WTC11 (cell line): ENCODE measurements at regions not wholly inside any gene's neighbourhood (a gene's known extent, or its start where the extent isn't known, plus 50 kb on each side); places are given as distances from the start of the nearest gene placed in this dataset.

Experiments
- ATAC-seq: fragments of 200-7000 bp; cut with Tn5 transposase; 2 replicates; pipeline ENCODE4 v1.10.0; 2021; ENCODE audit warnings: mild to moderate bottlenecking, moderate library complexity
- CTCF ChIA-PET: fragments of 300-600 bp; sonication (Branson Sonifier 250); formaldehyde crosslinking; loops from one replicate; lab custom pipeline; 2021; ENCODE audit warnings: antibody characterized with exemption; lab: Charles Lee
- POLR2A ChIA-PET: fragments of 350-600 bp; sonication (Branson Sonifier 250); formaldehyde crosslinking; loops from one replicate; lab custom pipeline; 2021; ENCODE audit warnings: antibody characterized with exemption; lab: Charles Lee
- DNase-seq: peaks from one replicate; pipeline ENCODE4 v3.0.0; 2021; ENCODE audit warnings: low spot score
- H3K27ac Mint-ChIP-seq: 2 replicates; pipeline ENCODE4 v1.8.0; 2021; ENCODE audit warnings: mixed read lengths
- H3K27me3 Mint-ChIP-seq: 2 replicates; pipeline ENCODE4 v1.8.0; 2021; ENCODE audit warnings: low read depth, mild to moderate bottlenecking, moderate library complexity, mixed read lengths
- H3K36me3 Mint-ChIP-seq: 2 replicates; pipeline ENCODE4 v1.8.0; 2021; ENCODE audit warnings: mixed read lengths
- H3K4me1 Mint-ChIP-seq: 2 replicates; pipeline ENCODE4 v1.8.0; 2022; ENCODE audit warnings: mixed read lengths
- H3K4me3 Mint-ChIP-seq: 2 replicates; pipeline ENCODE4 v1.8.0; 2021; ENCODE audit warnings: mild to moderate bottlenecking, moderate library complexity, mixed read lengths
- H3K9me3 Mint-ChIP-seq: 2 replicates; pipeline ENCODE4 v1.8.0; 2021; ENCODE audit warnings: mixed read lengths
- E2F1 ChIP-seq: sonication (generic); formaldehyde crosslinking; IDR thresholded peaks from 2 replicates; pipeline ENCODE4 v1.8.0; 2022; ENCODE audit warnings: mild to moderate bottlenecking, missing genetic modification reagents
- E2F5 ChIP-seq: sonication (generic); formaldehyde crosslinking; IDR thresholded peaks from 2 replicates; pipeline ENCODE4 v1.8.1; 2022; ENCODE audit warnings: mild to moderate bottlenecking, moderate library complexity, missing genetic modification reagents
- FOXJ3 ChIP-seq: sonication (generic); formaldehyde crosslinking; IDR thresholded peaks from 2 replicates; pipeline ENCODE4 v1.9.0; 2021; ENCODE audit warnings: missing genetic modification reagents, mild to moderate bottlenecking, borderline replicate concordance
- GRHL2 ChIP-seq: fragments of 250-450 bp; sonication (Bioruptor Pico); IDR thresholded peaks from 2 replicates; pipeline ENCODE4 v1.8.0; 2022; ENCODE audit warnings: mild to moderate bottlenecking, moderate library complexity; ENCODE audit not compliant: insufficient replicate concordance, severe bottlenecking
- HMGA2 ChIP-seq: fragments of 250-450 bp; sonication (Bioruptor Pico); IDR thresholded peaks from 2 replicates; pipeline ENCODE4 v1.4.0; 2021; ENCODE audit warnings: mild to moderate bottlenecking, moderate library complexity
- NFATC4 ChIP-seq: fragments of 250-450 bp; sonication (Bioruptor Pico); IDR thresholded peaks from 2 replicates; pipeline ENCODE4 v1.9.0; 2021; ENCODE audit warnings: mild to moderate bottlenecking
- NR1H2 ChIP-seq: sonication (generic); formaldehyde crosslinking; IDR thresholded peaks from 2 replicates; pipeline ENCODE4 v1.9.0; 2021; ENCODE audit warnings: mild to moderate bottlenecking, moderate library complexity, missing genetic modification reagents
- NR3C1 ChIP-seq: sonication (generic); formaldehyde crosslinking; conservative IDR thresholded peaks from 2 replicates; pipeline ENCODE4 v1.8.1; 2023; ENCODE audit warnings: low read depth, mild to moderate bottlenecking, missing genetic modification reagents
- OVOL2 ChIP-seq: fragments of 250-450 bp; sonication (Bioruptor Pico); IDR thresholded peaks from 2 replicates; pipeline ENCODE4 v1.9.0; 2021; ENCODE audit warnings: mild to moderate bottlenecking, borderline replicate concordance
- PREB ChIP-seq: sonication (generic); formaldehyde crosslinking; IDR thresholded peaks from 2 replicates; pipeline ENCODE4 v1.8.1; 2022; ENCODE audit warnings: mild to moderate bottlenecking, missing genetic modification reagents, moderate library complexity, borderline replicate concordance
- RELA ChIP-seq: sonication (generic); formaldehyde crosslinking; IDR thresholded peaks from 2 replicates; pipeline ENCODE4 v1.8.1; 2022; ENCODE audit warnings: missing genetic modification reagents, mild to moderate bottlenecking, borderline replicate concordance
- SP1 ChIP-seq: sonication (generic); formaldehyde crosslinking; conservative IDR thresholded peaks from 2 replicates; pipeline ENCODE4 v1.8.1; 2022; ENCODE audit warnings: missing genetic modification reagents
- TCF7 ChIP-seq: sonication (generic); formaldehyde crosslinking; IDR thresholded peaks from 2 replicates; pipeline ENCODE4 v1.8.0; 2022; ENCODE audit warnings: mild to moderate bottlenecking, low read depth, missing genetic modification reagents, moderate library complexity
- USF2 ChIP-seq: sonication (generic); formaldehyde crosslinking; IDR thresholded peaks from 2 replicates; pipeline ENCODE4 v1.8.1; 2023; ENCODE audit warnings: mild to moderate bottlenecking, missing genetic modification reagents, moderate library complexity
- ZBTB21 ChIP-seq: sonication (generic); formaldehyde crosslinking; IDR thresholded peaks from 2 replicates; pipeline ENCODE4 v1.8.1; 2023; ENCODE audit warnings: mild to moderate bottlenecking, missing genetic modification reagents, borderline replicate concordance
- ZNF425 ChIP-seq: fragments of 250-450 bp; sonication (Bioruptor Pico); conservative IDR thresholded peaks from 2 replicates; pipeline ENCODE4 v1.9.0; 2021; ENCODE audit warnings: mild to moderate bottlenecking
- ZNF512 ChIP-seq: sonication (generic); formaldehyde crosslinking; IDR thresholded peaks from 2 replicates; pipeline ENCODE4 v1.8.1; 2022; ENCODE audit warnings: missing genetic modification reagents, borderline replicate concordance
- TF ChIP-seq, protein P1 (sequence below): sonication (generic); formaldehyde crosslinking; IDR thresholded peaks from 2 replicates; pipeline ENCODE4 v1.8.1; 2023; ENCODE audit warnings: mild to moderate bottlenecking, missing genetic modification reagents, moderate library complexity
- TF ChIP-seq, protein P2 (sequence below): sonication (generic); formaldehyde crosslinking; IDR thresholded peaks from 2 replicates; pipeline ENCODE4 v1.8.0; 2023; ENCODE audit warnings: missing genetic modification reagents, mild to moderate bottlenecking, borderline replicate concordance

DNA sequence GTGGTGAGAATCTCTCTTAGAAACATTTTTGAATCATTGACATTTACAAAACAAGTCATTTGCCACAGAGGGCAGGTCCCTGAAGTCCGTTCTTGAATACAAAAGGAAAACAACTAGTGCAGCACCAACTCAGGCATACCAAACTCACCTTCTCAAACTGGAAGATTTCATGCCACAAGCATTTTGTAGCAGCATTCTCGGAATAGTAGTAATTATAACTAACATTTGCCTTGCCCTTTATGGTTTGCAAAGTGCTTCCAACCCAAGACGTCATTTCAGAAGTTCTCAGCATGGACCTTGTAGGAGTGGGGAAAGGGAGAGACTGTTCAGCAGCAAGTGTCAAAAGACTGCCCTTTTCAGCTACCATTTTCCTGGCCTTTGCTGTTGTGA, 344.6 kb downstream of the RFC3 start (continued):
- TF ChIP-seq USF2 (no peak), NFATC4 (CRISPR knock-in tag) (no peak), ZNF512 (CRISPR knock-in tag) (no peak), GRHL2 (CRISPR knock-in tag) (no peak), TCF7 (CRISPR knock-in tag) (no peak), SP1 (no peak), ZBTB21 (CRISPR knock-in tag) (no peak), E2F1 (CRISPR knock-in tag) (no peak), ZNF425 (CRISPR knock-in tag) (no peak)
- TF ChIP-seq, protein P1, sequence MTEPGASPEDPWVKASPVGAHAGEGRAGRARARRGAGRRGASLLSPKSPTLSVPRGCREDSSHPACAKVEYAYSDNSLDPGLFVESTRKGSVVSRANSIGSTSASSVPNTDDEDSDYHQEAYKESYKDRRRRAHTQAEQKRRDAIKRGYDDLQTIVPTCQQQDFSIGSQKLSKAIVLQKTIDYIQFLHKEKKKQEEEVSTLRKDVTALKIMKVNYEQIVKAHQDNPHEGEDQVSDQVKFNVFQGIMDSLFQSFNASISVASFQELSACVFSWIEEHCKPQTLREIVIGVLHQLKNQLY, result no peak
- TF ChIP-seq, all 79 proteins: peak for 0

GRCh38 chr13:34164582-34164981, 346.6 kb downstream of the RFC3 start:
- ChIA-PET CTCF (no interaction called here), POLR2A (no interaction called here)
- Mint-ChIP-seq H3K9me3 (peaks cover 7% of the 10 kb centered on the region; the same call in 1 of the 2 replicates), H3K27me3 (no peaks in the 10 kb centered on the region; the same call in 1 of the 2 replicates), H3K4me3 (no peak overlapping the region), H3K36me3 (no peaks in the 10 kb centered on the region), H3K27ac (no peak overlapping the region), H3K4me1 (peaks cover 13% of the 10 kb centered on the region)
- DNase-seq (no peak), ATAC-seq (no peak; the same call in 1 of the 2 replicates)
- TF ChIP-seq PREB (no peak), E2F5 (CRISPR knock-in tag) (no peak), NR3C1 (CRISPR knock-in tag) (no peak), HMGA2 (CRISPR knock-in tag) (no peak), E2F1 (CRISPR knock-in tag) (no peak), NR1H2 (CRISPR knock-in tag) (no peak), FOXJ3 (CRISPR knock-in tag) (no peak), USF2 (no peak), RELA (CRISPR knock-in tag) (no peak), OVOL2 (CRISPR knock-in tag) (no peak)
- TF ChIP-seq, protein P2, sequence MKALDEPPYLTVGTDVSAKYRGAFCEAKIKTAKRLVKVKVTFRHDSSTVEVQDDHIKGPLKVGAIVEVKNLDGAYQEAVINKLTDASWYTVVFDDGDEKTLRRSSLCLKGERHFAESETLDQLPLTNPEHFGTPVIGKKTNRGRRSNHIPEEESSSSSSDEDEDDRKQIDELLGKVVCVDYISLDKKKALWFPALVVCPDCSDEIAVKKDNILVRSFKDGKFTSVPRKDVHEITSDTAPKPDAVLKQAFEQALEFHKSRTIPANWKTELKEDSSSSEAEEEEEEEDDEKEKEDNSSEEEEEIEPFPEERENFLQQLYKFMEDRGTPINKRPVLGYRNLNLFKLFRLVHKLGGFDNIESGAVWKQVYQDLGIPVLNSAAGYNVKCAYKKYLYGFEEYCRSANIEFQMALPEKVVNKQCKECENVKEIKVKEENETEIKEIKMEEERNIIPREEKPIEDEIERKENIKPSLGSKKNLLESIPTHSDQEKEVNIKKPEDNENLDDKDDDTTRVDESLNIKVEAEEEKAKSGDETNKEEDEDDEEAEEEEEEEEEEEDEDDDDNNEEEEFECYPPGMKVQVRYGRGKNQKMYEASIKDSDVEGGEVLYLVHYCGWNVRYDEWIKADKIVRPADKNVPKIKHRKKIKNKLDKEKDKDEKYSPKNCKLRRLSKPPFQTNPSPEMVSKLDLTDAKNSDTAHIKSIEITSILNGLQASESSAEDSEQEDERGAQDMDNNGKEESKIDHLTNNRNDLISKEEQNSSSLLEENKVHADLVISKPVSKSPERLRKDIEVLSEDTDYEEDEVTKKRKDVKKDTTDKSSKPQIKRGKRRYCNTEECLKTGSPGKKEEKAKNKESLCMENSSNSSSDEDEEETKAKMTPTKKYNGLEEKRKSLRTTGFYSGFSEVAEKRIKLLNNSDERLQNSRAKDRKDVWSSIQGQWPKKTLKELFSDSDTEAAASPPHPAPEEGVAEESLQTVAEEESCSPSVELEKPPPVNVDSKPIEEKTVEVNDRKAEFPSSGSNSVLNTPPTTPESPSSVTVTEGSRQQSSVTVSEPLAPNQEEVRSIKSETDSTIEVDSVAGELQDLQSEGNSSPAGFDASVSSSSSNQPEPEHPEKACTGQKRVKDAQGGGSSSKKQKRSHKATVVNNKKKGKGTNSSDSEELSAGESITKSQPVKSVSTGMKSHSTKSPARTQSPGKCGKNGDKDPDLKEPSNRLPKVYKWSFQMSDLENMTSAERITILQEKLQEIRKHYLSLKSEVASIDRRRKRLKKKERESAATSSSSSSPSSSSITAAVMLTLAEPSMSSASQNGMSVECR (CRISPR knock-in tag), result no peak
